PFSK-1 (cell line): ENCODE measurements at regions not wholly inside any gene's neighbourhood (a gene's known extent, or its start where the extent isn't known, plus 50 kb on each side); places are given as distances from the start of the nearest gene placed in this dataset.

Experiments
- FOXP2 ChIP-seq: optimal IDR thresholded peaks from 2 replicates; pipeline ENCODE3; 2011; ENCODE audit warnings: borderline replicate concordance, control low read depth, inconsistent platforms; ENCODE audit not compliant: insufficient read depth; ENCODE audit errors: extremely low read length, extremely low read depth
- POLR2AphosphoS5 ChIP-seq: IDR thresholded peaks from 2 replicates; pipeline ENCODE4 v1.6.1; 2012; ENCODE audit warnings: low read depth, mild to moderate bottlenecking, control low read depth, low read length, moderate library complexity
- REST ChIP-seq, 2 experiments: IDR thresholded peaks; 2 replicates each; pipeline versions ENCODE4 v1.6.1 to v1.8.0; 2011 to 2012; ENCODE audit warnings: low read depth in 2 of 2, low read length in 2 of 2, control low read depth in 1 of 2, inconsistent platforms in 1 of 2, mild to moderate bottlenecking in 1 of 2, moderate library complexity in 1 of 2; ENCODE audit not compliant: insufficient read depth in 1 of 2
- SIN3A ChIP-seq: IDR thresholded peaks from 2 replicates; pipeline ENCODE4 v1.6.1; 2012; ENCODE audit warnings: mild to moderate bottlenecking, low read length, moderate library complexity, borderline replicate concordance; ENCODE audit not compliant: insufficient read depth
- TAF1 ChIP-seq: IDR thresholded peaks from 2 replicates; pipeline ENCODE4 v1.6.1; 2012; ENCODE audit warnings: low read length, control low read depth, borderline replicate concordance; ENCODE audit not compliant: insufficient read depth

GRCh38 chr7:156516791-156517378 is 123.7 kb upstream of the RNF32 start:
- TF ChIP-seq SIN3A = no peak
- no peak for TF ChIP-seq TAF1
- no peak for TF ChIP-seq FOXP2

DNA sequence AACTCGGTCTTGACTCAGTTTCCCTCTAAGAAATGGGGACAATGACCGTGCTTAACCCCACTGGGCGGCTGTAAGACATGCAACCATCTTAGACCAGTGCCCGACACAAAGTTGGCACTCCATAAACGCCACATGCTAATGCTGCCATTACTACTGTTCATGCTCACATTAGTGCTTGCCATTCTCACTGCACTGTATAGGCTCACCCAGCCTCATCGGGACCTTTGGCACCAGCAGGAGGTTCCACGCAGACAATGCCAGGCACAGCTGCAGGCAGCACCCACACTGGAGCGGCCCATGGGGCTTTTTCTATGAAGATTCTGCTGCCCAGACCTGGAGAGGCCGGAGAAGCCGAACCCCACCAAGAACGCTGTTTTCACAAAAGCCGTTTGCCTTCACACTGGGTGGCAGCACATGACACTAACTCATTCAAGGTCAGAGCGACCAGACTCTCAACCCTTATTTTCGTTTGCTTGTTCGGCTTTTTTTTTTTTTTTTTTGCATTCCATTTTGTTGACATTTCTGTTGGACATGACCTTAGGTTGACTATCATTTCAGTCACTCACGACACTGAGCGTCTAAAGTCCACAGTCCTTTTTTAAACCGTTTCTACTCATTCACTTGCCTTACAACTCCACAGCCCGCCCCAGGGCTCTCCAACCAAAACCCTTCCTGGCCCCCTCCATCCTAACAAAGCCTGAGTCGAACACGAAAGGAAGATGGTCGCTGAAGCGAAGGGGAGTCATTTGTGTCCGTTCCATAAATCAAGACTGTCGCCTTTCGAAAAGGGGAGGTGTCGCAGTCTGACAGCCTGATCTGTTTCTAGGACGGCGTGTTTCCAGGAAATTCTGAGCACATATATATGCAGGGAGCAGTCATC is 124.4 kb upstream of the RNF32 start:
- no peak for TF ChIP-seq TAF1
- no peak for TF ChIP-seq REST (IDR thresholded peaks at IDR 0.05; ENCODE audit: insufficient read depth in 1 of 2, low read depth in 2 of 2, low read length in 2 of 2)
- no peak for TF ChIP-seq POLR2AphosphoS5
- no peak for TF ChIP-seq FOXP2
- no peak for TF ChIP-seq SIN3A

DNA sequence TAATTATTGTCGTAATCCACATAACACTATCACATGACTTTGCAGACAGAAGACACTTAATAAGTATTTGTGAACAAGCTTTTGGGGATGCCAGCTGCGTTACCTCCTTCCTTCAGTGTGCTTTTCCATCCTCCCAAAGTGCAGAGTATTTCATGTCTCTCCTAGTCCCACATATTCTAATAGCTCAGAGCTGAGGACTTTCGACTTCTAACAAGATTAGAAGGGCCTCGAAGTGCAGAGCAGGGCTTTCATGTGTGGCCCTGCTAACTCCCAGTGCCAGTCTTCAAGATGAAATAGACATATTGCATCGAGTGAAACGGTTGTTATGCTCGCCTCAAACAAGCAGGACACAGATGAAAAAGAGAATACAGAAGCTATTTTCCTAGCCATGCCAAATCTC is 125.7 kb upstream of the RNF32 start:
- TF ChIP-seq SIN3A (no peak), POLR2AphosphoS5 (no peak), REST (IDR thresholded peaks at IDR 0.05; ENCODE audit: insufficient read depth in 1 of 2, low read depth in 2 of 2, low read length in 2 of 2) (no peak), TAF1 (no peak), FOXP2 (no peak)

DNA sequence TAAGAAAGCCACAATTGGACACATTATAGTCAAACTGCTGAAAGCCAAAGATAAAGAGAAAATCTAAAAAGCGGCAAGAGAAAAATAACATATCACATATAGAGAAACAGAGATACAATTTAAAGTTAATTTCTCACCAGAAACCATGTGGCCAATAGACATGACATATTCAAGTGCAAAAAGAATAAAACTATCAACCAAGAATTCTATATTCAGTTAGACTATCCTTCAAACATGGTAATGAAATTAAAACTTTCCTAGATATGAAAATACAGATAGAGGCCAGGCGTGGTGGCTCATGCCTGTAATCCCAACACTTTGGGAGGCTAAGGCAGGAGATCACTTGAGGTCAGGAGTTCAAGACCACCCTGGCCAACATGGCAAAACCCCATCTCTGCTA is 129.1 kb upstream of the RNF32 start:
- TF ChIP-seq SIN3A (no peak), FOXP2 (no peak), POLR2AphosphoS5 (no peak), REST (IDR thresholded peaks at IDR 0.05; ENCODE audit: insufficient read depth in 1 of 2, low read depth in 2 of 2, low read length in 2 of 2) (no peak), TAF1 (no peak)

GRCh38 chr7:156510966-156511365 is 129.6 kb upstream of the RNF32 start:
- TF ChIP-seq POLR2AphosphoS5 (no peak), FOXP2 (no peak), REST (IDR thresholded peaks at IDR 0.05; ENCODE audit: insufficient read depth in 1 of 2, low read depth in 2 of 2, low read length in 2 of 2) (no peak), TAF1 (no peak), SIN3A (no peak)
